ENCODE measurements at regions not wholly inside any gene's neighbourhood (a gene's known extent, or its start where the extent isn't known, plus 50 kb on each side); places are given as distances from the start of the nearest gene placed in this dataset.

- TF ChIP-seq, protein P1, sequence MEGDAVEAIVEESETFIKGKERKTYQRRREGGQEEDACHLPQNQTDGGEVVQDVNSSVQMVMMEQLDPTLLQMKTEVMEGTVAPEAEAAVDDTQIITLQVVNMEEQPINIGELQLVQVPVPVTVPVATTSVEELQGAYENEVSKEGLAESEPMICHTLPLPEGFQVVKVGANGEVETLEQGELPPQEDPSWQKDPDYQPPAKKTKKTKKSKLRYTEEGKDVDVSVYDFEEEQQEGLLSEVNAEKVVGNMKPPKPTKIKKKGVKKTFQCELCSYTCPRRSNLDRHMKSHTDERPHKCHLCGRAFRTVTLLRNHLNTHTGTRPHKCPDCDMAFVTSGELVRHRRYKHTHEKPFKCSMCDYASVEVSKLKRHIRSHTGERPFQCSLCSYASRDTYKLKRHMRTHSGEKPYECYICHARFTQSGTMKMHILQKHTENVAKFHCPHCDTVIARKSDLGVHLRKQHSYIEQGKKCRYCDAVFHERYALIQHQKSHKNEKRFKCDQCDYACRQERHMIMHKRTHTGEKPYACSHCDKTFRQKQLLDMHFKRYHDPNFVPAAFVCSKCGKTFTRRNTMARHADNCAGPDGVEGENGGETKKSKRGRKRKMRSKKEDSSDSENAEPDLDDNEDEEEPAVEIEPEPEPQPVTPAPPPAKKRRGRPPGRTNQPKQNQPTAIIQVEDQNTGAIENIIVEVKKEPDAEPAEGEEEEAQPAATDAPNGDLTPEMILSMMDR (IDR thresholded peaks at IDR 0.05) = no peak
- no peak for TF ChIP-seq POLR2A (IDR thresholded peaks at IDR 0.05)
These were observed 1092.7 kb upstream of the GOT2 start for GRCh38 chr16:59826767-59827166.
